GM12878 (cell line): ENCODE measurements at regions not wholly inside any gene's neighbourhood (a gene's known extent, or its start where the extent isn't known, plus 50 kb on each side); places are given as distances from the start of the nearest gene placed in this dataset.

Source experiments
- ATAC-seq: fragments of 200-7000 bp; cut with Tn5 transposase; 3 replicates; pipeline ENCODE4 v1.9.1; 2020; ENCODE audit warnings: mild to moderate bottlenecking, moderate library complexity
- BruUV-seq: library from RNA; stranded (reverse); fragments of 400-500 nt; replicated peaks from 2 replicates; lab custom pipeline; 2021; lab: Mats Ljungman, UMichigan
- CTCF ChIA-PET: fragments of 300-600 bp; sonication (Branson Sonifier 250); formaldehyde crosslinking; extraction: SDS; loops from one replicate; lab custom pipeline; 2021; ENCODE audit warnings: inconsistent platforms; lab: Yijun Ruan, JAX
- POLR2A ChIA-PET: fragments of 350-600 bp; formaldehyde crosslinking; extraction: SDS; loops from one replicate; lab custom pipeline; 2021; ENCODE audit warnings: inconsistent platforms; lab: Charles Lee
- RAD21 ChIA-PET: fragments of 300-600 bp; sonication (Branson Sonifier 250); formaldehyde crosslinking; loops from one replicate; lab custom pipeline; 2023; ENCODE audit warnings: antibody characterized with exemption; ENCODE audit not compliant: unreplicated experiment; lab: Charles Lee
- SMC1A ChIA-PET: fragments of 300-600 bp; sonication (Branson Sonifier 250); formaldehyde crosslinking; loops from one replicate; lab custom pipeline; 2023; ENCODE audit not compliant: unreplicated experiment, uncharacterized antibody; lab: Charles Lee
- DNase-seq: peaks from one replicate; pipeline ENCODE4 v3.0.0-alpha.2; 2011; ENCODE audit warnings: low read depth, low spot score
- FAIRE-seq: peaks from 3 replicates; lab custom pipeline; 2011; peaks lifted over from hg19 to GRCh38; lab: Jason Lieb, UNC
- H2AFZ ChIP-seq: 2 replicates; pipeline ENCODE4 v1.6.0; 2011; ENCODE audit warnings: low read depth, low read length, control low read depth; ENCODE audit not compliant: control insufficient read depth
- H3K27ac ChIP-seq: 2 replicates; pipeline ENCODE4 v1.5.1; 2011; ENCODE audit warnings: control low read depth; ENCODE audit not compliant: control insufficient read depth, insufficient read depth
- H3K27me3 ChIP-seq, 2 experiments: replicated peaks in 1 of 2; 2 replicates each; pipeline versions ENCODE4 v1.6.0 to v1.6.1; 2011; ENCODE audit warnings: low read length in 1 of 2; ENCODE audit not compliant: control insufficient read depth in 2 of 2, insufficient read depth in 2 of 2
- H3K36me3 ChIP-seq, 2 experiments: 2 replicates each; pipeline ENCODE4 v1.5.1; 2011; ENCODE audit warnings: low read length in 1 of 2; ENCODE audit not compliant: control insufficient read depth in 2 of 2, insufficient read depth in 2 of 2
- H3K4me1 ChIP-seq: 2 replicates; pipeline ENCODE4 v1.6.1; 2011; ENCODE audit warnings: mild to moderate bottlenecking, low read length, moderate library complexity, mixed read lengths; ENCODE audit not compliant: control insufficient read depth, insufficient read depth
- H3K4me2 ChIP-seq: 2 replicates; pipeline ENCODE4 v1.6.0; 2011; ENCODE audit warnings: control low read depth; ENCODE audit not compliant: control insufficient read depth, insufficient read depth
- H3K4me3 ChIP-seq: fragments of 200-600 bp; sonication (generic); 2 replicates; pipeline ENCODE4 v1.5.1; 2016
- H3K79me2 ChIP-seq: 2 replicates; pipeline ENCODE4 v1.6.0; 2011; ENCODE audit warnings: low read length; ENCODE audit not compliant: control insufficient read depth, insufficient read depth
- H3K9ac ChIP-seq: 2 replicates; pipeline ENCODE4 v1.8.0; 2011; ENCODE audit warnings: low read length, control low read depth, mixed read lengths; ENCODE audit not compliant: control insufficient read depth, insufficient read depth
- H3K9me3 ChIP-seq: replicated peaks from 3 replicates; pipeline ENCODE4 v1.5.1; 2011; ENCODE audit warnings: mild to moderate bottlenecking, low read length; ENCODE audit not compliant: control insufficient read depth, insufficient read depth
- H4K20me1 ChIP-seq: 2 replicates; pipeline ENCODE4 v1.6.0; 2011; ENCODE audit not compliant: control insufficient read depth, insufficient read depth
- BCL11A ChIP-seq: IDR thresholded peaks from 2 replicates; pipeline ENCODE4 v1.6.1; 2011; ENCODE audit warnings: low read depth, low read length
- BCLAF1 ChIP-seq: fragments of 450-650 bp; IDR thresholded peaks from 2 replicates; pipeline ENCODE4 v1.6.1; 2017; ENCODE audit warnings: antibody characterized with exemption, mild to moderate bottlenecking, moderate library complexity
- CBX3 ChIP-seq: fragments of 200-600 bp; sonication (generic); IDR thresholded peaks from 2 replicates; pipeline ENCODE4 v1.6.1; 2016; ENCODE audit warnings: low read depth, borderline replicate concordance
- FOXK2 ChIP-seq: fragments of 450-650 bp; IDR thresholded peaks from 2 replicates; pipeline ENCODE4 v1.6.1; 2017; ENCODE audit warnings: mild to moderate bottlenecking, moderate library complexity
- MXI1 ChIP-seq: fragments of 150-350 bp; IDR thresholded peaks from 2 replicates; pipeline ENCODE4 v1.6.1; 2011; ENCODE audit warnings: low read depth, mild to moderate bottlenecking, inconsistent platforms, low read length, improper control_type of control experiment
- NFIC ChIP-seq: IDR thresholded peaks from 2 replicates; pipeline ENCODE4 v1.6.1; 2012; ENCODE audit warnings: low read depth, mild to moderate bottlenecking, inconsistent platforms, low read length, moderate library complexity
- RELB ChIP-seq: fragments of 450-650 bp; IDR thresholded peaks from 2 replicates; pipeline ENCODE4 v1.6.1; 2017; ENCODE audit warnings: low read depth, mild to moderate bottlenecking, moderate library complexity
- SMC3 ChIP-seq: IDR thresholded peaks from 2 replicates; pipeline ENCODE4 v1.6.1; 2011; ENCODE audit warnings: low read length, improper control_type of control experiment, borderline replicate concordance
- ZBTB4 ChIP-seq: fragments of 450-650 bp; formaldehyde crosslinking; IDR thresholded peaks from 2 replicates; pipeline ENCODE4 v1.4.0; 2022; ENCODE audit warnings: mild to moderate bottlenecking, moderate library complexity
- ZNF274 ChIP-seq: IDR thresholded peaks from one replicate; pipeline ENCODE4 v1.8.0; 2011; ENCODE audit not compliant: insufficient read length, insufficient read depth
- ZNF592 ChIP-seq: fragments of 450-650 bp; IDR thresholded peaks from 2 replicates; pipeline ENCODE4 v1.6.1; 2017; ENCODE audit warnings: mild to moderate bottlenecking, moderate library complexity
- WGBS: methylation state at CpG from one replicate; pipeline ENCODE4 v1.1.6; 2016; ENCODE audit warnings: low lambda C conversion rate; ENCODE audit not compliant: insufficient replicate concordance, insufficient coverage; ENCODE audit errors: missing lambda C conversion rate; 5-methylcytosine and 5-hydroxymethylcytosine counted together
- in situ Hi-C: fragments of 300-500 bp; cut with MboI; formaldehyde crosslinking; loops from 9 replicates; pipeline ENCODE4 v1.14.3; 2018; ENCODE audit warnings: mixed read lengths
- intact Hi-C: fragments of 100-400 bp; cut with micrococcal nuclease; formaldehyde crosslinking; loops from one replicate; pipeline ENCODE4 v1.14.2; 2022; ENCODE audit not compliant: unreplicated experiment

- no peak overlapping the region for H3K4me3 ChIP-seq
- no peaks in the 10 kb centered on the region for H3K79me2 ChIP-seq
- no peak for FAIRE-seq
- H3K9me3 ChIP-seq = no peaks in the 10 kb centered on the region
- intact Hi-C loops = no loop called here
- SMC1A ChIA-PET = no interaction called here
- POLR2A ChIA-PET = no interaction called here
- in situ Hi-C loops = no loop called here
- DNase-seq = no peak
- no peak overlapping the region for H3K9ac ChIP-seq
- RAD21 ChIA-PET = no interaction called here
- WGBS = 33% methylated on average over 2 of the region's 2 CpGs
- no peaks in the 10 kb centered on the region for H3K4me1 ChIP-seq
- no peak overlapping the region for H2AFZ ChIP-seq
- ATAC-seq = no peak
- no peak overlapping the region for H3K4me2 ChIP-seq
- BruUV-seq = no TSS peak
- H3K36me3 ChIP-seq = no peaks in the 10 kb centered on the region
- CTCF ChIA-PET = interaction anchor here (0.6 kb wide), 1 partner anchor 368 kb away, joined by 3 read pairs; no protein-coding TSS in a partner anchor
- no peaks in the 10 kb centered on the region for H3K27me3 ChIP-seq
- no peak overlapping the region for H3K27ac ChIP-seq
- no peaks in the 10 kb centered on the region for H4K20me1 ChIP-seq
- TF ChIP-seq SMC3 (no peak), NFIC (no peak), MXI1 (no peak), ZBTB4 (CRISPR knock-in tag) (no peak), CBX3 (no peak), FOXK2 (no peak), BCLAF1 (no peak), ZNF592 (no peak), BCL11A (no peak), ZNF274 (no peak), RELB (no peak)
Measured at GRCh38 chr16:46496701-46497100, 124.5 kb downstream of the SHCBP1 start.
